AG09309 (cell line): ENCODE measurements at regions not wholly inside any gene's neighbourhood (a gene's known extent, or its start where the extent isn't known, plus 50 kb on each side); places are given as distances from the start of the nearest gene placed in this dataset.

Source experiments
- DNase-seq: peaks from one replicate; pipeline ENCODE4 v3.0.0-alpha.2; 2010; ENCODE audit warnings: low read depth
- H3K4me3 ChIP-seq: 2 replicates; pipeline ENCODE4 v1.5.1; 2011; ENCODE audit warnings: mild to moderate bottlenecking, low read depth, low read length, moderate library complexity; ENCODE audit not compliant: control insufficient read depth
- CTCF ChIP-seq: IDR thresholded peaks from 2 replicates; pipeline ENCODE4 v1.5.1; 2011; ENCODE audit warnings: mild to moderate bottlenecking, low read depth, low read length, inconsistent platforms; ENCODE audit not compliant: insufficient read depth, control insufficient read depth; ENCODE audit errors: missing control alignments

- no peak for DNase-seq
- no peak overlapping the region for H3K4me3 ChIP-seq
- no peak for TF ChIP-seq CTCF
Measured at GRCh38 chr3:102092617-102093466, 243.5 kb downstream of the NFKBIZ start.

GRCh38 chr3:102094506-102094905 lies 245.2 kb downstream of the NFKBIZ start:
- TF ChIP-seq CTCF = no peak
- DNase-seq = no peak
- no peak overlapping the region for H3K4me3 ChIP-seq

- no peak overlapping the region for H3K4me3 ChIP-seq
- DNase-seq = no peak
- no peak for TF ChIP-seq CTCF
Measured at GRCh38 chr3:102095383-102095782, 246.1 kb downstream of the NFKBIZ start.

- no peak for TF ChIP-seq CTCF
- no peak for DNase-seq
- no peak overlapping the region for H3K4me3 ChIP-seq
Measured at GRCh38 chr3:102096066-102096465, 246.8 kb downstream of the NFKBIZ start.

- H3K4me3 ChIP-seq = no peak overlapping the region
- no peak for DNase-seq
- no peak for TF ChIP-seq CTCF
Measured at GRCh38 chr3:102098130-102098885, 249.0 kb downstream of the NFKBIZ start.

GRCh38 chr3:102099913-102100312 lies 250.6 kb downstream of the NFKBIZ start:
- DNase-seq = no peak
- no peak for TF ChIP-seq CTCF
- H3K4me3 ChIP-seq = no peak overlapping the region
